ENCODE measurements at regions not wholly inside any gene's neighbourhood (a gene's known extent, or its start where the extent isn't known, plus 50 kb on each side); places are given as distances from the start of the nearest gene placed in this dataset.

DNA sequence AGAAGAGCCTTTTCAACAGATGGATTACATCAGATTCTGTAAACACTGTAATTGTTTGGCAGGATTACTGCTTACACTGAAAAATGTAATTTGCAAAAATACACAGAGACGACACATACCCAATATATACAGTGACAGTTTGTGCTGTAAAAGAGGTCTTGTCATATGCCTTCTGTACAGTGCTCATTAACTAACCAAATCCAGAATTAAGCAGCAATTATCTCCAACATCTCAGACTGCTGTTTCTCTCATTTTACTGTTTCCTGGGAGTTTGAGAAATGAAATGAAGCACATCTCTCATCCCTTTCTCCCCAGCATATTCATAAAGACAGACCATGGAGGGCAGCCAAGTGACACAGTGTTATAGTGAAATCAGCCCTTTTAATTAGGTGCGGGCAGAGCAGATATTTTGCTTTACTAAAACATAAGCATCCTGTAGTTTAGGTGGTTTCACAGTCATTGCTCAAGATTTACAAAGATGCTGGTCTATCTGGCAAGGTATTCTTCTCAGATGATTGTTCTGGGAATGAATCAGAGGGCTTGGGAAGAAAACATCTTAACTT lies 618.4 kb upstream of the USP24 start:
- Histone ChIP-seq H3K9ac (replicated peaks in 1 of 4; ENCODE audit: extremely low read depth in 1 of 4, low read depth in 3 of 4, low read length in 3 of 4) (no peak overlapping the region), H4K8ac (ENCODE audit: extremely low read depth, insufficient read depth, low read length) (no peak overlapping the region), H3K79me1 (ENCODE audit: low read depth, low read length) (no peaks in the 10 kb centered on the region), H2BK12ac (ENCODE audit: low read depth, low read length) (no peak overlapping the region), H2BK20ac (ENCODE audit: low read length) (no peak overlapping the region), H3K27ac (ENCODE audit: low read depth, low read length) (no peak overlapping the region), H3K27me3 (replicated peaks in 1 of 4; ENCODE audit: control insufficient read depth in 3 of 4, extremely low read depth in 1 of 4, insufficient read depth in 3 of 4, low read length in 3 of 4) (no peaks in the 10 kb centered on the region), H3K36me3 (ENCODE audit: control insufficient read depth in 2 of 4, insufficient read depth in 4 of 4, low read length in 3 of 4) (no peaks in the 10 kb centered on the region), H3K4ac (replicated peaks; ENCODE audit: insufficient read length, low read depth, low read length) (no peak overlapping the region), H3K56ac (replicated peaks; ENCODE audit: insufficient read length, low read depth, low read length) (no peak overlapping the region), H2BK15ac (ENCODE audit: low read length) (no peak overlapping the region), H2AFZ (ENCODE audit: low read length) (no peak overlapping the region), H3K14ac (ENCODE audit: insufficient read length) (no peak overlapping the region), H3K4me2 (ENCODE audit: insufficient read depth in 1 of 2, low read depth in 2 of 2, low read length in 2 of 2) (no peak overlapping the region), H4K5ac (ENCODE audit: insufficient read length, low read depth, low read length) (no peak overlapping the region), H4K20me1 (replicated peaks in 1 of 2; ENCODE audit: control insufficient read depth in 1 of 2, insufficient read depth in 2 of 2, low read length in 2 of 2) (no peaks in the 10 kb centered on the region), H3K23me2 (ENCODE audit: low read depth, low read length) (no peaks in the 10 kb centered on the region), H3K4me1 (replicated peaks in 1 of 4; ENCODE audit: control insufficient read depth in 3 of 4, insufficient read depth in 4 of 4, low read length in 3 of 4) (no peaks in the 10 kb centered on the region; a peak in 1 of 7 replicates), H4K91ac (replicated peaks; ENCODE audit: insufficient read length, low read length) (no peak overlapping the region), H3K9me3 (ENCODE audit: insufficient read depth in 2 of 2, low read depth in 1 of 2, low read length in 1 of 2) (no peaks in the 10 kb centered on the region), H3K23ac (ENCODE audit: insufficient read length) (no peak overlapping the region), H2BK5ac (ENCODE audit: low read depth, low read length) (no peak overlapping the region), H3K18ac (ENCODE audit: extremely low read depth, low read length) (no peak overlapping the region), H3K4me3 (ENCODE audit: extremely low read depth in 1 of 4, insufficient read depth in 2 of 4, low read depth in 3 of 4, low read length in 4 of 4) (no peak overlapping the region), H3K79me2 (ENCODE audit: control insufficient read depth in 1 of 2, insufficient read depth in 2 of 2, low read length in 2 of 2) (no peaks in the 10 kb centered on the region), H2AK5ac (ENCODE audit: low read depth, low read length) (no peak overlapping the region), H2BK120ac (replicated peaks; ENCODE audit: low read depth, low read length) (no peak overlapping the region)
- no peak for DNase-seq (ENCODE audit: low read depth in 1 of 2, low spot score in 2 of 2)
- CTCF ChIA-PET (ENCODE audit: partially characterized antibody), result no interaction called here
- WGBS, 2 experiments (ENCODE audit: extremely low coverage in 1 of 2, insufficient coverage in 1 of 2, insufficient read length in 1 of 2, insufficient replicate concordance in 2 of 2, low coverage in 1 of 2, low lambda C conversion rate in 2 of 2, missing lambda C conversion rate in 1 of 2), result 88% methylated on average over 2 of the region's 2 CpGs; no CpG with 5 or more reads in 1 of the 2 experiments
- no peak for FAIRE-seq
- POLR2A ChIA-PET (ENCODE audit: partially characterized antibody), result no interaction called here
- TF ChIP-seq, protein P1, sequence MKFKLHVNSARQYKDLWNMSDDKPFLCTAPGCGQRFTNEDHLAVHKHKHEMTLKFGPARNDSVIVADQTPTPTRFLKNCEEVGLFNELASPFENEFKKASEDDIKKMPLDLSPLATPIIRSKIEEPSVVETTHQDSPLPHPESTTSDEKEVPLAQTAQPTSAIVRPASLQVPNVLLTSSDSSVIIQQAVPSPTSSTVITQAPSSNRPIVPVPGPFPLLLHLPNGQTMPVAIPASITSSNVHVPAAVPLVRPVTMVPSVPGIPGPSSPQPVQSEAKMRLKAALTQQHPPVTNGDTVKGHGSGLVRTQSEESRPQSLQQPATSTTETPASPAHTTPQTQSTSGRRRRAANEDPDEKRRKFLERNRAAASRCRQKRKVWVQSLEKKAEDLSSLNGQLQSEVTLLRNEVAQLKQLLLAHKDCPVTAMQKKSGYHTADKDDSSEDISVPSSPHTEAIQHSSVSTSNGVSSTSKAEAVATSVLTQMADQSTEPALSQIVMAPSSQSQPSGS (IDR thresholded peaks at IDR 0.05; ENCODE audit: low read length), result no peak
- TF ChIP-seq PHF8 (conservative IDR thresholded peaks at IDR 0.05; ENCODE audit: low read depth, low read length) (no peak), GTF2F1 (IDR thresholded peaks at IDR 0.05; ENCODE audit: borderline replicate concordance, low read depth, low read length) (no peak), EP300 (IDR thresholded peaks at IDR 0.05; ENCODE audit: borderline replicate concordance in 1 of 2, low read depth in 2 of 2, low read length in 2 of 2) (no peak), RXRA (IDR thresholded peaks at IDR 0.05; ENCODE audit: insufficient read depth, low read depth, low read length) (no peak), TAF1 (IDR thresholded peaks at IDR 0.05; ENCODE audit: low read depth, low read length) (no peak), GABPA (IDR thresholded peaks at IDR 0.05; ENCODE audit: borderline replicate concordance, insufficient read depth, low read length) (no peak), HDAC2 (IDR thresholded peaks at IDR 0.05; ENCODE audit: borderline replicate concordance in 1 of 2, low read depth in 2 of 2, low read length in 2 of 2) (no peak)
- TF ChIP-seq, protein P2, sequence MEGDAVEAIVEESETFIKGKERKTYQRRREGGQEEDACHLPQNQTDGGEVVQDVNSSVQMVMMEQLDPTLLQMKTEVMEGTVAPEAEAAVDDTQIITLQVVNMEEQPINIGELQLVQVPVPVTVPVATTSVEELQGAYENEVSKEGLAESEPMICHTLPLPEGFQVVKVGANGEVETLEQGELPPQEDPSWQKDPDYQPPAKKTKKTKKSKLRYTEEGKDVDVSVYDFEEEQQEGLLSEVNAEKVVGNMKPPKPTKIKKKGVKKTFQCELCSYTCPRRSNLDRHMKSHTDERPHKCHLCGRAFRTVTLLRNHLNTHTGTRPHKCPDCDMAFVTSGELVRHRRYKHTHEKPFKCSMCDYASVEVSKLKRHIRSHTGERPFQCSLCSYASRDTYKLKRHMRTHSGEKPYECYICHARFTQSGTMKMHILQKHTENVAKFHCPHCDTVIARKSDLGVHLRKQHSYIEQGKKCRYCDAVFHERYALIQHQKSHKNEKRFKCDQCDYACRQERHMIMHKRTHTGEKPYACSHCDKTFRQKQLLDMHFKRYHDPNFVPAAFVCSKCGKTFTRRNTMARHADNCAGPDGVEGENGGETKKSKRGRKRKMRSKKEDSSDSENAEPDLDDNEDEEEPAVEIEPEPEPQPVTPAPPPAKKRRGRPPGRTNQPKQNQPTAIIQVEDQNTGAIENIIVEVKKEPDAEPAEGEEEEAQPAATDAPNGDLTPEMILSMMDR (IDR thresholded peaks at IDR 0.05; ENCODE audit: control extremely low read depth in 1 of 3, insufficient read depth in 1 of 3, low read depth in 1 of 3, low read length in 3 of 3), result no peak
